Parathyroid adenoma (tissue), 2 donors: ENCODE measurements at regions not wholly inside any gene's neighbourhood (a gene's known extent, or its start where the extent isn't known, plus 50 kb on each side); places are given as distances from the start of the nearest gene placed in this dataset.
"Not testable (repeated sequence)": the region's sequence is repeated elsewhere in the genome, so short reads cannot be mapped to it uniquely, and the experiment has no call there.

Source experiments
- H2AFZ ChIP-seq: fragments of 300-600 bp; sonication (generic); one replicate; pipeline ENCODE4 v1.7.0; 2017; ENCODE audit warnings: antibody characterized with exemption, mild to moderate bottlenecking
- H3K27ac ChIP-seq: fragments of 300-600 bp; sonication (generic); one replicate; pipeline ENCODE4 v1.7.0; 2017
- H3K27me3 ChIP-seq: fragments of 300-600 bp; sonication (generic); one replicate; pipeline ENCODE4 v1.7.0; 2017; ENCODE audit warnings: low read length; ENCODE audit not compliant: control insufficient read depth, insufficient read depth
- H3K36me3 ChIP-seq: fragments of 300-600 bp; sonication (generic); one replicate; pipeline ENCODE4 v1.7.0; 2017; ENCODE audit warnings: low read length; ENCODE audit not compliant: control insufficient read depth, insufficient read depth
- H3K4me1 ChIP-seq: fragments of 300-600 bp; sonication (generic); one replicate; pipeline ENCODE4 v1.7.0; 2017; ENCODE audit warnings: control low read depth
- H3K4me2 ChIP-seq: fragments of 300-600 bp; sonication (generic); one replicate; pipeline ENCODE4 v1.7.0; 2017; ENCODE audit warnings: low read length
- H3K4me3 ChIP-seq: fragments of 300-600 bp; sonication (generic); one replicate; pipeline ENCODE4 v1.7.0; 2017; ENCODE audit warnings: low read depth, low read length
- H3K79me2 ChIP-seq: fragments of 300-600 bp; sonication (generic); one replicate; pipeline ENCODE4 v1.7.0; 2017; ENCODE audit warnings: control low read depth
- H3K9ac ChIP-seq: fragments of 300-600 bp; sonication (generic); one replicate; pipeline ENCODE4 v1.7.0; 2017; ENCODE audit warnings: mild to moderate bottlenecking
- H3K9me3 ChIP-seq: fragments of 300-600 bp; sonication (generic); one replicate; pipeline ENCODE4 v1.7.0; 2017; ENCODE audit warnings: low read length; ENCODE audit not compliant: control insufficient read depth
- TF ChIP-seq, protein P1 (sequence below): fragments of 300-600 bp; sonication (generic); IDR thresholded peaks from one replicate; pipeline ENCODE4 v1.7.0; 2017; ENCODE audit warnings: antibody characterized with exemption, mild to moderate bottlenecking
- donor health status: primary hyperparathyroidism.

DNA sequence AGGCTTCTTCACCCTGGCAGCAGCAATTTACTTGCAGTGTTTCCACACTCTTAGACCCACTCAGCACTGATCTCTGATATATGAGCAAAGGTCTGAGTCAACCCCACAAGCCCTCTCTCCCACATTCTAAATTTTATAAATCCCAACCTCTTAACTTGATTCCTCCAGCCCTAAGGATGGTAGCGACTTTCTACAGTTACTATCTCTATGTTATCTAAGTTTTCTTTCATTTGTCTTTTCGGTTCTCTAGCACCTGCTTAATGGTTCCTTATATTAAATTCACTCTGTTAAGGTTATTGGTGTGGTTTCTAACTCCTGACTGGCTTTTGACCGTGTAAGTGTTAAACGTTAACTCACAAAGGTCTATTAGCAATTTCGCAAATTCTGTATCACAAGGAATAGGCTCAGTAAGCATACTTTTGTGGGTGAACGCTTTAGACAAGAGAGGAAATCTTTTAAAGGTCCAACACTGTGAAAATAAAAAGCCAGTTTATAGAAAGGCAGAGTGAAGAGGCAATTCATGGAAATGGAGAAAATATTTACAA is 99.3 kb downstream of the DLEU7 start:
- Histone ChIP-seq H3K9ac (no peak overlapping the region), H2AFZ (no peak overlapping the region), H3K27me3 (no peaks in the 10 kb centered on the region), H3K9me3 (no peaks in the 10 kb centered on the region), H3K4me3 (no peak overlapping the region), H3K27ac (no peak overlapping the region), H3K79me2 (no peaks in the 10 kb centered on the region), H3K4me1 (no peaks in the 10 kb centered on the region), H3K36me3 (no peaks in the 10 kb centered on the region), H3K4me2 (no peak overlapping the region)
- TF ChIP-seq, protein P1, sequence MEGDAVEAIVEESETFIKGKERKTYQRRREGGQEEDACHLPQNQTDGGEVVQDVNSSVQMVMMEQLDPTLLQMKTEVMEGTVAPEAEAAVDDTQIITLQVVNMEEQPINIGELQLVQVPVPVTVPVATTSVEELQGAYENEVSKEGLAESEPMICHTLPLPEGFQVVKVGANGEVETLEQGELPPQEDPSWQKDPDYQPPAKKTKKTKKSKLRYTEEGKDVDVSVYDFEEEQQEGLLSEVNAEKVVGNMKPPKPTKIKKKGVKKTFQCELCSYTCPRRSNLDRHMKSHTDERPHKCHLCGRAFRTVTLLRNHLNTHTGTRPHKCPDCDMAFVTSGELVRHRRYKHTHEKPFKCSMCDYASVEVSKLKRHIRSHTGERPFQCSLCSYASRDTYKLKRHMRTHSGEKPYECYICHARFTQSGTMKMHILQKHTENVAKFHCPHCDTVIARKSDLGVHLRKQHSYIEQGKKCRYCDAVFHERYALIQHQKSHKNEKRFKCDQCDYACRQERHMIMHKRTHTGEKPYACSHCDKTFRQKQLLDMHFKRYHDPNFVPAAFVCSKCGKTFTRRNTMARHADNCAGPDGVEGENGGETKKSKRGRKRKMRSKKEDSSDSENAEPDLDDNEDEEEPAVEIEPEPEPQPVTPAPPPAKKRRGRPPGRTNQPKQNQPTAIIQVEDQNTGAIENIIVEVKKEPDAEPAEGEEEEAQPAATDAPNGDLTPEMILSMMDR: no peak

DNA sequence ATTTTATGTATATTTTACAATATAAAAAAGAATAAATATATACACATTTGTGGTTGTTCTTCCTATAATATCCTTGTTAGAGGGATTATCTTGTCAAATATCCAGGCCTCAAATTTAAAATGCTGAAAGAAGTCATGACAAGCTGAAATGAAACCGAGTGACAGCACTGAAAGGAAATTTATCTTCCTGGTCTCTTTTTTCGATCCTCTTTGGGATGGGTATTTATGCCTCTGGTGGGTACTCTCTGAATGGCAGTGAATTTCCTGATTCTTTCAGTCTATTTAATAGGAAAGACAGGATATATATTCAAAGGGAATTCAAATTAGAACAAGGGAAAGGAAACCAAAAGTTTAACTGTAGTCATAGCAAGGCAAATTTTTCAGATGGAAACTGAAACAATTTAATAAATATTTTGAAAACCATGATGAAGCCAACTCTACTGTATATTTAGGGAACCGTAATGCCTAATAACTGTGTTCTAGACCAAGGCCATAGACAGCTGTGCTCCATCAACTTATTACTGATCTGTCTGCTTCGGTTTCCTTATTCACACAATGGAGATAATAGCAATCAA is 97.9 kb downstream of the DLEU7 start:
- H3K79me2 ChIP-seq: no peaks in the 10 kb centered on the region
- no peak overlapping the region for H3K4me2 ChIP-seq
- no peaks in the 10 kb centered on the region for H3K27me3 ChIP-seq
- no peak overlapping the region for H3K9ac ChIP-seq
- H3K27ac ChIP-seq: no peak overlapping the region
- no peaks in the 10 kb centered on the region for H3K4me1 ChIP-seq
- TF ChIP-seq, protein P1: no peak
- no peaks in the 10 kb centered on the region for H3K9me3 ChIP-seq
- H3K36me3 ChIP-seq: no peaks in the 10 kb centered on the region
- no peak overlapping the region for H2AFZ ChIP-seq
- H3K4me3 ChIP-seq: no peak overlapping the region

DNA sequence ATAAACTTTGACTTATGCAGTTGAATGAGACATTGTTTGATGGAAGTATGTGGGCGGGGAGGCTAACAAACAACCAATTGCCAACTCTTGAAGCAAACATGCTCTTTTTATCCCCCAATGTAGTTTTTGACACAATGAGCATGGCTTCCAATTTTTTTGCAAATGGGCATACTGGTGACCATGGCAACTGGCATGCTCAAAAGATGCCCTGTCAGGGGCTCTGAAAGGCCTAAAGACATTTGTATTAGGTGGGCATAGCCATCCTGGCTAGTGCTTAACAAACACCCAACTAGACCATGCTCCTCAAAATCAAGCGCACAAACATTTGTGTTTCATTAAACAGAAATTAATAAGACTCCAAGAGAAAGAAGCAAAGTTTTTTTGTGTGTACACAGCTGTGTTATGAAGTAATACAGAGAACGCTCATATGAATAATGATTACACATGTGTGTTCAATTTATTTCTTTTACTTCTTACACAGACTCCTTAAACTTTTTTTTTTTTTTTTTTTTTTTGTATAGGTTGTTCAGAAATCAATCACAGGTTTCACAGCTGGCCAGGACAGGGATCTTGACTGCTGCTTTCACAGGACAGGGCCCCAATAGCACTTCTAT is 95.6 kb downstream of the DLEU7 start:
- TF ChIP-seq, protein P1: no peak
- no peaks in the 10 kb centered on the region for H3K36me3 ChIP-seq

DNA sequence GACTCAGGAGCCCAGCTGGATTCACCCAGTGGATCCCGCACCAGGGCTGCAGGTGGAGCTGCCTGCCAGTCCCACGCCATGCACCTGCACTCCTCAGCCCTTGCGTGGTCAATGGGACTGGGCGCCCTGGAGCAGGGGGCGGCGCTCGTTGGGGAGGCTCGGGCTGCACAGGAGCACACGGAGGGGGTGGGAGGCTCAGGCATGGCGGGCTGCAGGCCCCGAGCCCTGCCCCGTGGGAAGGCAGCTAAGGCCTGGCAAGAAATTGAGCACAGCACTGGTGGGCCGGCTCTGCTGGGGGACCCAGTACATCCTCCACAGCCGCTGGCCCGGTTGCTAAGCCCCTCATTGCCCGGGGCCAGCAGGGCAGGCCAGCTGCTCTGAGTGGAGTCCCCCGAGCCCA is 90.3 kb downstream of the DLEU7 start:
- not testable (repeated sequence) for H3K36me3 ChIP-seq, H3K9ac ChIP-seq, H3K27me3 ChIP-seq, H3K4me2 ChIP-seq, H3K4me1 ChIP-seq, H3K79me2 ChIP-seq, H3K9me3 ChIP-seq, H3K27ac ChIP-seq, H3K4me3 ChIP-seq, H2AFZ ChIP-seq

More for the DNA sequence above, 95.6 kb downstream of the DLEU7 start:
- Histone ChIP-seq H3K79me2 (no peaks in the 10 kb centered on the region), H3K9me3 (no peaks in the 10 kb centered on the region), H3K4me3 (no peak overlapping the region), H2AFZ (no peak overlapping the region), H3K4me1 (no peaks in the 10 kb centered on the region), H3K9ac (no peak overlapping the region), H3K4me2 (no peak overlapping the region), H3K27ac (no peak overlapping the region), H3K27me3 (no peaks in the 10 kb centered on the region)

DNA sequence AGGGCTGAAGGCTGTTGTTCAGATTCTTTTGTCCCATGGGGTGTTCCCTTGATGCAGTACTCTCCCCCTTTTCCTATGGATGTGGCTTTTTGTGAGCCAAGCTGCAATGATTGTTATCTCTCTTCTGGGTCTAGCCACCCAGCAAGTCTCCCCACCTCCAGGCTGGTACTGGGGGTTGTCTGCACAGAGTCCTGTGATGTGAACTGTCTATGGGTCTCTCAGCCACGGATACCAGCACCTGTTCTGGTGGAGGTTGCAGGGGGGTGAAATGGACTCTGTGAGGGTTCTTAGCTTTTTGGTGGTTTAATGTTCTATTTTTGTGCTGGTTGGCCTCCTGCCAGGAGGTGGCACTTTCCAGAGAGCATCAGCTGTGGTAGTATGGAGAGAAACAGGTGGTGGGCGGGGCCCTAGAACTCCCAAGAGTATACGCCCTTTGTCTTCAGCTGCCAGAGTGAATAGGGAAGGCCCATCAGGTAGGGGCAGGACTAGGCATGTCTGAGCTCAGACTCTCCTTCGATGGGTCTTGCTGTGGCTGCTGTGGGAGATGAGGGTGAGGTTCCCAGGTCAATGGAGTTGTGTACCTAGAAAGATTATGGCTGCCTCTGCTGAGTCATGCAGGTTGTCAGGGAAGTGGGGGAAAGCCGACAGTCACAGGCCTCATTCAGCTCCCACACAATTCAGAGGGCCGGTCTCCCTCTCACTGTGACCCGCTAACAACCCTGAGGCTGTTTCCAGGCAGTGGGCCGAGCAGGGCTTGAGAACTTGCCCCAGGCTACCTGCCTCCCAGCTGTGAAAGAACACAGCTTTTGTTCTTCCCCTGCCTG is 87.4 kb downstream of the DLEU7 start:
- H2AFZ ChIP-seq, H3K27me3 ChIP-seq, H3K9ac ChIP-seq, H3K4me2 ChIP-seq, H3K4me3 ChIP-seq, H3K36me3 ChIP-seq, H3K79me2 ChIP-seq, H3K27ac ChIP-seq, H3K4me1 ChIP-seq, H3K9me3 ChIP-seq: not testable (repeated sequence)
